Tibial artery (tissue), 4 donors: ENCODE measurements at regions not wholly inside any gene's neighbourhood (a gene's known extent, or its start where the extent isn't known, plus 50 kb on each side); places are given as distances from the start of the nearest gene placed in this dataset.
"Not testable (repeated sequence)": the region's sequence is repeated elsewhere in the genome, so short reads cannot be mapped to it uniquely, and the experiment has no call there.

ENCODE experiments used
- DNase-seq, 2 donors: peaks; one replicate each; pipeline ENCODE4 v3.0.0-alpha.2; 2019
- H3K27ac ChIP-seq, 2 donors: fragments of 200-600 bp; sonication (generic) in 1 of 2; 1 replicate in 1 of 2; 2 replicates in 1 of 2; pipeline ENCODE4 v1.5.1; 2018 to 2019; ENCODE audit warnings: mild to moderate bottlenecking in 1 of 2
- H3K27me3 ChIP-seq, 2 donors: fragments of 200-600 bp; sonication (generic) in 1 of 2; one replicate each; pipeline versions ENCODE4 v1.5.1 to v1.6.0; 2016 to 2019
- H3K36me3 ChIP-seq, 3 donors: fragments of 200-600 bp; sonication (generic) in 2 of 3; one replicate each; pipeline ENCODE4 v1.5.1; 2016 to 2019; ENCODE audit warnings: mild to moderate bottlenecking in 2 of 3
- H3K4me1 ChIP-seq, 4 donors: fragments of 200-600 bp; sonication (generic) in 2 of 4; 1 replicate in 3 of 4; 2 replicates in 1 of 4; pipeline ENCODE4 v1.5.1; 2016 to 2019
- H3K4me3 ChIP-seq, 2 donors: fragments of 200-600 bp; sonication (generic) in 1 of 2; 1 replicate in 1 of 2; 2 replicates in 1 of 2; pipeline ENCODE4 v1.5.1; 2018 to 2019; ENCODE audit warnings: mild to moderate bottlenecking in 2 of 2
- H3K9me3 ChIP-seq, 3 donors: fragments of 200-600 bp; sonication (generic) in 1 of 3; one replicate each; pipeline ENCODE4 v1.5.1; 2016 to 2019
- CTCF ChIP-seq, 2 experiments: fragments of 200-600 bp in 1 of 2; fragments of 450-650 bp in 1 of 2; IDR thresholded peaks; one replicate each; pipeline ENCODE4 v1.5.1; 2017 to 2019; ENCODE audit warnings: antibody characterized with exemption in 2 of 2, mild to moderate bottlenecking in 1 of 2, moderate library complexity in 1 of 2
- intact Hi-C: fragments of 100-400 bp; cut with DNase I; formaldehyde crosslinking; loops from one replicate; pipeline ENCODE4 v1.15.0; 2023; ENCODE audit warnings: low total_unique reads

GRCh38 chr5:96533371-96533770, 100.3 kb upstream of the PCSK1 start:
- Histone ChIP-seq H3K27ac (no peak overlapping the region), H3K36me3 (no peaks in the 10 kb centered on the region), H3K27me3 (no peaks in the 10 kb centered on the region), H3K9me3 (no peaks in the 10 kb centered on the region), H3K4me1 (no peaks in the 10 kb centered on the region), H3K4me3 (no peak overlapping the region)
- TF ChIP-seq CTCF (IDR thresholded peaks at IDR 0.05) = no peak
- intact Hi-C loops = no loop called here
- no peak for DNase-seq

- no peak for DNase-seq
- H3K4me1 ChIP-seq = no peaks in the 10 kb centered on the region
- H3K27ac ChIP-seq = no peak overlapping the region
- no peak overlapping the region for H3K4me3 ChIP-seq
- intact Hi-C loops = no loop called here
- H3K36me3 ChIP-seq = no peaks in the 10 kb centered on the region
- H3K9me3 ChIP-seq = no peaks in the 10 kb centered on the region
- no peaks in the 10 kb centered on the region for H3K27me3 ChIP-seq
- TF ChIP-seq CTCF (IDR thresholded peaks at IDR 0.05) = no peak
Observed at GRCh38 chr5:96537386-96537785, 104.3 kb upstream of the PCSK1 start.

GRCh38 chr5:96538808-96539250, 105.8 kb upstream of the PCSK1 start:
- no peak for TF ChIP-seq CTCF (IDR thresholded peaks at IDR 0.05)

GRCh38 chr5:96546120-96546519, 113.1 kb upstream of the PCSK1 start:
- H3K27ac ChIP-seq = no peak overlapping the region
- intact Hi-C loops = no loop called here
- TF ChIP-seq CTCF (IDR thresholded peaks at IDR 0.05) = no peak
- no peaks in the 10 kb centered on the region for H3K4me1 ChIP-seq
- no peak for DNase-seq
- H3K4me3 ChIP-seq = no peak overlapping the region
- H3K36me3 ChIP-seq = no peaks in the 10 kb centered on the region
- H3K9me3 ChIP-seq = no peaks in the 10 kb centered on the region
- no peaks in the 10 kb centered on the region for H3K27me3 ChIP-seq

More at GRCh38 chr5:96538808-96539250, 105.8 kb upstream of the PCSK1 start:
- DNase-seq = no peak
- no peaks in the 10 kb centered on the region for H3K27me3 ChIP-seq
- H3K9me3 ChIP-seq = no peaks in the 10 kb centered on the region
- intact Hi-C loops = no loop called here
- H3K27ac ChIP-seq = no peak overlapping the region
- H3K4me3 ChIP-seq = no peak overlapping the region
- H3K4me1 ChIP-seq = no peaks in the 10 kb centered on the region
- no peaks in the 10 kb centered on the region for H3K36me3 ChIP-seq

GRCh38 chr5:96547486-96547885, 114.4 kb upstream of the PCSK1 start:
- no peak overlapping the region for H3K27ac ChIP-seq
- no peaks in the 10 kb centered on the region for H3K9me3 ChIP-seq
- H3K4me3 ChIP-seq = no peak overlapping the region
- H3K36me3 ChIP-seq = no peaks in the 10 kb centered on the region
- H3K4me1 ChIP-seq = no peaks in the 10 kb centered on the region
- H3K27me3 ChIP-seq = no peaks in the 10 kb centered on the region
- no peak for TF ChIP-seq CTCF (IDR thresholded peaks at IDR 0.05)
- no peak for DNase-seq
- intact Hi-C loops = no loop called here

GRCh38 chr5:96548905-96549304, 113.3 kb upstream of the CAST start:
- H3K4me3 ChIP-seq = no peak overlapping the region
- no peaks in the 10 kb centered on the region for H3K9me3 ChIP-seq
- no peaks in the 10 kb centered on the region for H3K36me3 ChIP-seq
- no peaks in the 10 kb centered on the region for H3K27me3 ChIP-seq
- no peak for DNase-seq
- no peak overlapping the region for H3K27ac ChIP-seq
- intact Hi-C loops = no loop called here
- H3K4me1 ChIP-seq = no peaks in the 10 kb centered on the region
- no peak for TF ChIP-seq CTCF (IDR thresholded peaks at IDR 0.05)

GRCh38 chr5:96560857-96561256, 101.3 kb upstream of the CAST start:
- H3K4me3 ChIP-seq = not testable (repeated sequence)

More at GRCh38 chr5:96560857-96561256, 101.3 kb upstream of the CAST start:
- H3K9me3 ChIP-seq, intact Hi-C loops, H3K27ac ChIP-seq, DNase-seq, H3K36me3 ChIP-seq, H3K27me3 ChIP-seq: not testable (repeated sequence)
- peaks cover 0 to 27% (median 5%) of the 10 kb centered on the region in 4 donors for H3K4me1 ChIP-seq
